ENCODE measurements at regions not wholly inside any gene's neighbourhood (a gene's known extent, or its start where the extent isn't known, plus 50 kb on each side); places are given as distances from the start of the nearest gene placed in this dataset.

- DNase-seq, result peak; percentile 60 to 65
Observed at GRCh38 chr10:28393956-28394568, 91.2 kb upstream of the MPP7 start.

- no peak for DNase-seq
Observed at GRCh38 chr10:28396331-28396730, 93.5 kb upstream of the MPP7 start.

- DNase-seq, result no peak
Observed at GRCh38 chr10:28397229-28397628, 94.4 kb upstream of the MPP7 start.

GRCh38 chr10:28400176-28400575 is 97.3 kb upstream of the MPP7 start:
- peak in 1 of 2 donors; percentile 34 for DNase-seq

GRCh38 chr10:28400681-28401080 is 97.8 kb upstream of the MPP7 start:
- DNase-seq, result peak in 1 of 2 donors; percentile 8

GRCh38 chr10:28402611-28403073 is 99.8 kb upstream of the MPP7 start:
- peak in 1 of 2 donors; percentile 54 for DNase-seq

- no peak for DNase-seq
Observed at GRCh38 chr10:28403090-28403489, 100.2 kb upstream of the MPP7 start.

GRCh38 chr10:28408237-28408777 is 105.4 kb upstream of the MPP7 start:
- DNase-seq, result no peak

GRCh38 chr10:28410420-28411135 is 107.7 kb upstream of the MPP7 start:
- DNase-seq, result no peak

- DNase-seq, result no peak
Observed at GRCh38 chr10:28411136-28411460, 108.2 kb upstream of the MPP7 start.

- peak; percentile 18 to 67 for DNase-seq
Observed at GRCh38 chr10:28411648-28412047, 108.8 kb upstream of the MPP7 start.

- no peak for DNase-seq
Observed at GRCh38 chr10:28418069-28418468, 114.8 kb upstream of the WAC start.

- no peak for DNase-seq
Observed at GRCh38 chr10:28425422-28425821, 107.5 kb upstream of the WAC start.

- DNase-seq, result no peak
Observed at GRCh38 chr10:28426392-28427159, 106.3 kb upstream of the WAC start.

GRCh38 chr10:28427376-28427775 is 105.5 kb upstream of the WAC start:
- no peak for DNase-seq

- DNase-seq, result no peak
Observed at GRCh38 chr10:28429045-28429444, 103.9 kb upstream of the WAC start.

- no peak for DNase-seq
Observed at GRCh38 chr10:28429573-28430216, 103.2 kb upstream of the WAC start.

GRCh38 chr10:28431139-28431538 is 101.8 kb upstream of the WAC start:
- DNase-seq, result no peak

- peak; percentile 41 to 57 for DNase-seq
Observed at GRCh38 chr10:28432210-28432676, 100.7 kb upstream of the WAC start.

GRCh38 chr10:28434063-28434462 is 98.9 kb upstream of the WAC start:
- no peak for DNase-seq

- DNase-seq, result no peak
Observed at GRCh38 chr10:28442403-28442802, 90.5 kb upstream of the WAC start.

GRCh38 chr10:28444031-28444430 is 88.9 kb upstream of the WAC start:
- DNase-seq, result no peak

- DNase-seq, result no peak
Observed at GRCh38 chr10:28445516-28445915, 87.4 kb upstream of the WAC start.
